ENCODE measurements at regions not wholly inside any gene's neighbourhood (a gene's known extent, or its start where the extent isn't known, plus 50 kb on each side); places are given as distances from the start of the nearest gene placed in this dataset.

DNA sequence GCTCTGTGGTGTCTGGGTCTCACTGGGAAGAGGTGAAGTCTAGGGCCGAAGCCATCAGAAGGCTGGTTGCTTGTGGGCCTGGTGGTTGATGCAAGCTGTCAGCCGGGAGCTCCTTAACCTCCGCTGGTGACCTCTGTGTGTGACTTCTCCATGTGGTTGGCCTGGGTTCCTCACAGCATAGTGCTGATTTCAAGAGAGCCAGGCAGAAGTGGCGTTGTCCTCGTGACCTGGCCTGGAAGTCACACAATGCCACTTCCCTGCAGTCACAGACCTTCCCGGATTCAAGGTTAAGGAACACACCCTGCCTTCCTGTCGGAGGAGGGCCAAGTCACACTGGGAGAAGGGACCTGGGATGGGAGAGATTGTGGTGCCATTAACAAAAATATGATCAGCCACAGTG lies 303.7 kb upstream of the HS6ST1 start:
- Mint-ChIP-seq H3K9me3 (no peaks in the 10 kb centered on the region), H3K4me3 (no peak overlapping the region), H3K4me1 (ENCODE audit: low read depth) (peaks cover 13% of the 10 kb centered on the region), H3K27me3 (peaks cover 13% of the 10 kb centered on the region), H3K27ac (no peak overlapping the region), H3K36me3 (ENCODE audit: low read depth) (no peaks in the 10 kb centered on the region)
- DNase-seq = no peak

GRCh38 chr2:128622955-128623620 lies 304.4 kb upstream of the HS6ST1 start:
- no peak overlapping the region for H3K4me3 Mint-ChIP-seq
- H3K9me3 Mint-ChIP-seq = no peaks in the 10 kb centered on the region
- no peaks in the 10 kb centered on the region for H3K36me3 Mint-ChIP-seq (ENCODE audit: low read depth)
- peaks cover 13% of the 10 kb centered on the region for H3K4me1 Mint-ChIP-seq (ENCODE audit: low read depth)
- H3K27ac Mint-ChIP-seq = no peak overlapping the region
- DNase-seq = no peak
- H3K27me3 Mint-ChIP-seq = peaks cover 13% of the 10 kb centered on the region

GRCh38 chr2:128623776-128624761 lies 305.4 kb upstream of the HS6ST1 start:
- Mint-ChIP-seq H3K36me3 (ENCODE audit: low read depth) (no peaks in the 10 kb centered on the region), H3K9me3 (no peaks in the 10 kb centered on the region), H3K4me1 (ENCODE audit: low read depth) (peaks cover 13% of the 10 kb centered on the region), H3K27ac (peak overlapping the region; percentile 33), H3K27me3 (peaks cover 14% of the 10 kb centered on the region), H3K4me3 (no peak overlapping the region)
- DNase-seq = no peak

- no peak for DNase-seq
- Mint-ChIP-seq H3K4me1 (ENCODE audit: low read depth) (peaks cover 13% of the 10 kb centered on the region), H3K9me3 (no peaks in the 10 kb centered on the region), H3K4me3 (no peak overlapping the region), H3K27ac (no peak overlapping the region), H3K36me3 (ENCODE audit: low read depth) (no peaks in the 10 kb centered on the region), H3K27me3 (peaks cover 16% of the 10 kb centered on the region)
Observed at GRCh38 chr2:128624956-128625355, 306.3 kb upstream of the HS6ST1 start.

DNA sequence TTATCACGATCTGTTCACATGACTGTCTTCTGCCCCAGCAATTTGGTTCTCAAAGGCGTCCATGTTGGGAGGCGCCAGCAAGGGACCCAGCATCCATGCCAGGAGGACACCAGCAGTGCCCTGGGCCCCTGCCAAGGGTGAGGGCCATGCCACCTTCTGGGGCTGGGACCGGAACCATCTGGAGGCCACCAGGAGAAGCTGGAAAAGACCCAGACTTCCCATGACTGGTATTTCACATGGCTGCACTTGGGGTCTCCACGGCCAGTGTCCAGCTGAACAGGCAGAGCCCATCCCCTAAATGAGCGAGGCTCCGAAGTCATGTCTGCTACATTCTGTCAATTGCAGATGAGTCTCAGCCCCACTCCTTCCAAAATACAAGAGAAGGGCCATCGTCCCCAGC lies 306.8 kb upstream of the HS6ST1 start:
- no peaks in the 10 kb centered on the region for H3K9me3 Mint-ChIP-seq
- H3K27ac Mint-ChIP-seq = no peak overlapping the region
- no peaks in the 10 kb centered on the region for H3K36me3 Mint-ChIP-seq (ENCODE audit: low read depth)
- H3K27me3 Mint-ChIP-seq = peaks cover 16% of the 10 kb centered on the region
- no peak overlapping the region for H3K4me3 Mint-ChIP-seq
- peaks cover 13% of the 10 kb centered on the region for H3K4me1 Mint-ChIP-seq (ENCODE audit: low read depth)
- DNase-seq = no peak

DNA sequence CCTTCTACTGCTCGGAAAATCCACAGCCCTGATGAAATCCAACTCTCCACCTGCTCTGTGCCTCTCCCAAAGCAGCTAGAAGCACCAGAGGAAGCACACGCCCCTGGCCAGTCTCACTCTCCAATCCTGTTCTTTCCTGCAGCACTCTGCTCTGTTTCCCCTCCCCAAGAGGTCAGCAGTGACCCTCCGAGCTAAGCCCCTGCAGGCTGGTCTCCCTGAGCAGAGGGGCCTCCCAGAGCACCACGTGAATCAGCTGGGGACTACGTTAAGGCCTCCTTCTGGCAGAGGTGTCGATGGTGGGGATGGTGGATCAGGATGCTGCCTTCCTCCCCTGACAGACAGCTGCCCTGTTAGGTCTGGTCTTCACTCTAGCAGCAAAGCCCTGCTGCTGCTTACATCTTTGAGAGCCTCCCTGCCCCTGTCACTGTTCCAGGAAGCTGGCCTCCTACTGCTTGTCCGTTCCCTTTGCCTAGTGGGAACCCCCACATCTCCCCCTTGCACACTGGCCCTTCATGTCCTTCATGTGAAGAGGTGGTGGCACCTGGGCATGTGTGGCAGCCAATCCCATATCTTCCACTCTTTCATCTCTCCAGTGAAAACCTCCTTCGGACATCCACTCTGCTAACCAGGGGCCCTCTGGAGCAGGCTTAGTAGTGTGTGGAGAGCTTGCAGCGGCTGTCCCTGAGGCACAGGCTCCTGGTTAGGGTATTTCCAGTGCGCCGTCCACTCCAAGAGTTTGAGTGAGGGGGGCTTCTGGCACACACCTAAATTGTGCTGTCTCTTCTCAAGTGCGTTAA lies 307.5 kb upstream of the HS6ST1 start:
- Mint-ChIP-seq H3K27ac (no peak overlapping the region), H3K4me1 (ENCODE audit: low read depth) (peaks cover 13% of the 10 kb centered on the region), H3K4me3 (no peak overlapping the region), H3K9me3 (no peaks in the 10 kb centered on the region), H3K36me3 (ENCODE audit: low read depth) (no peaks in the 10 kb centered on the region), H3K27me3 (peaks cover 16% of the 10 kb centered on the region)
- no peak for DNase-seq

- H3K27ac Mint-ChIP-seq = no peak overlapping the region
- no peak overlapping the region for H3K4me3 Mint-ChIP-seq
- no peaks in the 10 kb centered on the region for H3K36me3 Mint-ChIP-seq (ENCODE audit: low read depth)
- H3K9me3 Mint-ChIP-seq = no peaks in the 10 kb centered on the region
- H3K4me1 Mint-ChIP-seq (ENCODE audit: low read depth) = peaks cover 13% of the 10 kb centered on the region
- peaks cover 16% of the 10 kb centered on the region for H3K27me3 Mint-ChIP-seq
- DNase-seq = no peak
Observed at GRCh38 chr2:128626760-128627511, 308.3 kb upstream of the HS6ST1 start.

DNA sequence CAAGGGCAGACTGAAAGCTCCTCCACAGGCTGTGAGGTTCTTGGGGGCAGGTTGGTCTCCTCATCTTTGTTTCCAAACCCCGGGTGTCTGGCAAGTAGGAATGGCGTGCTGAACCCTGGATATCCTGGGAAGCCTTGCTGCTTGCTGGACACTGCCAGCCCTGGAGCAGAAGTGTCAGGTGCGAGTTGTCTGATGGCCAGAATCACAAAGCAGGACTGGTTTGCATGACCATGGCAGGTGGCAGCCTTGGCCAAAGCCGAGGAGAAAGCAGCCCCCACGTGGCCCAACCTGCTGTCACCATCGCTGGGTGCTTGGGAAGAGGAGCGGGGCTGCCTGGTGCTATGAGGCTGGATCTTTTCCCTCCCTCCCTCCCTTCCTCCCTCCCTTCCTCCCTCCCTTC lies 309.5 kb upstream of the HS6ST1 start:
- peak; percentile 13 for DNase-seq
- no peak overlapping the region for H3K27ac Mint-ChIP-seq
- H3K36me3 Mint-ChIP-seq (ENCODE audit: low read depth) = no peaks in the 10 kb centered on the region
- H3K4me1 Mint-ChIP-seq (ENCODE audit: low read depth) = peaks cover 13% of the 10 kb centered on the region
- no peaks in the 10 kb centered on the region for H3K9me3 Mint-ChIP-seq
- no peak overlapping the region for H3K4me3 Mint-ChIP-seq
- peaks cover 16% of the 10 kb centered on the region for H3K27me3 Mint-ChIP-seq

GRCh38 chr2:128628996-128629395 lies 310.3 kb upstream of the HS6ST1 start:
- H3K4me1 Mint-ChIP-seq (ENCODE audit: low read depth) = peaks cover 10% of the 10 kb centered on the region
- peaks cover 16% of the 10 kb centered on the region for H3K27me3 Mint-ChIP-seq
- no peak overlapping the region for H3K4me3 Mint-ChIP-seq
- no peak overlapping the region for H3K27ac Mint-ChIP-seq
- H3K9me3 Mint-ChIP-seq = no peaks in the 10 kb centered on the region
- peak; percentile 16 for DNase-seq
- no peaks in the 10 kb centered on the region for H3K36me3 Mint-ChIP-seq (ENCODE audit: low read depth)

- no peak overlapping the region for H3K4me3 Mint-ChIP-seq
- no peaks in the 10 kb centered on the region for H3K36me3 Mint-ChIP-seq (ENCODE audit: low read depth)
- peak; percentile 20 for DNase-seq
- no peaks in the 10 kb centered on the region for H3K4me1 Mint-ChIP-seq (ENCODE audit: low read depth)
- H3K9me3 Mint-ChIP-seq = no peaks in the 10 kb centered on the region
- peaks cover 6% of the 10 kb centered on the region for H3K27me3 Mint-ChIP-seq
- H3K27ac Mint-ChIP-seq = no peak overlapping the region
Observed at GRCh38 chr2:128630974-128631697, 312.5 kb upstream of the HS6ST1 start.

- Mint-ChIP-seq H3K27ac (no peak overlapping the region), H3K27me3 (peaks cover 8% of the 10 kb centered on the region), H3K9me3 (no peaks in the 10 kb centered on the region), H3K4me3 (no peak overlapping the region), H3K4me1 (ENCODE audit: low read depth) (no peaks in the 10 kb centered on the region), H3K36me3 (ENCODE audit: low read depth) (no peaks in the 10 kb centered on the region)
- peak; percentile 6 for DNase-seq
Observed at GRCh38 chr2:128631698-128632500, 313.2 kb upstream of the HS6ST1 start.

DNA sequence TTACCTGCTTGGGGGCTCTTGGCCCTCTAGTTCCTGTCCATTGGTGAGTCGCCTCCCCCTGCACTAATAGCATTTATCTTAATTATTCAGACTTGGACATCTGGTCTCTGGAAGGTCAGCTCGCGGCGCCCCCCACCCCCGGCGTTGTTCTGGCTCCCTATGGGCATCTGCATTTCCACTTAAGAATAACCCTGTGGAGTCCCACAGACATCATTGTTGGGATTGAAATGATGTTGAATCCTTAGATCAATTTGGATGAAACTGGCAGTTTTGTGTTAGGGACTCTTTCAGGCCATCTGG lies 313.8 kb upstream of the HS6ST1 start:
- Mint-ChIP-seq H3K4me3 (no peak overlapping the region), H3K9me3 (no peaks in the 10 kb centered on the region), H3K4me1 (ENCODE audit: low read depth) (no peaks in the 10 kb centered on the region), H3K27me3 (peaks cover 8% of the 10 kb centered on the region), H3K36me3 (ENCODE audit: low read depth) (no peaks in the 10 kb centered on the region), H3K27ac (no peak overlapping the region)
- DNase-seq = no peak

GRCh38 chr2:128633501-128633900 lies 314.8 kb upstream of the HS6ST1 start:
- no peak overlapping the region for H3K4me3 Mint-ChIP-seq
- no peaks in the 10 kb centered on the region for H3K9me3 Mint-ChIP-seq
- no peak for DNase-seq
- H3K27me3 Mint-ChIP-seq = peaks cover 8% of the 10 kb centered on the region
- no peaks in the 10 kb centered on the region for H3K4me1 Mint-ChIP-seq (ENCODE audit: low read depth)
- H3K27ac Mint-ChIP-seq = no peak overlapping the region
- H3K36me3 Mint-ChIP-seq (ENCODE audit: low read depth) = no peaks in the 10 kb centered on the region
